ENCODE measurements at regions not wholly inside any gene's neighbourhood (a gene's known extent, or its start where the extent isn't known, plus 50 kb on each side); places are given as distances from the start of the nearest gene placed in this dataset.

- H3K9me3 Mint-ChIP-seq (ENCODE audit: unreplicated experiment), result no peaks in the 10 kb centered on the region
- H3K36me3 Mint-ChIP-seq (ENCODE audit: unreplicated experiment), result no peaks in the 10 kb centered on the region
- H3K27me3 Mint-ChIP-seq (ENCODE audit: unreplicated experiment), result no peaks in the 10 kb centered on the region
- peaks cover 4% of the 10 kb centered on the region for H3K4me1 Mint-ChIP-seq (ENCODE audit: low read depth, unreplicated experiment)
- TF ChIP-seq CTCF (IDR thresholded peaks at IDR 0.05; ENCODE audit: partially characterized antibody, unreplicated experiment), result no peak
- no peak for DNase-seq
- no peak overlapping the region for H3K4me3 Mint-ChIP-seq (ENCODE audit: unreplicated experiment)
- no peak overlapping the region for H3K27ac Mint-ChIP-seq (ENCODE audit: unreplicated experiment)
These were observed 731.6 kb upstream of the PTBP2 start for GRCh38 chr1:95990033-95990432.

- Mint-ChIP-seq H3K4me1 (ENCODE audit: low read depth, unreplicated experiment) (peaks cover 5% of the 10 kb centered on the region), H3K27ac (ENCODE audit: unreplicated experiment) (no peak overlapping the region), H3K27me3 (ENCODE audit: unreplicated experiment) (no peaks in the 10 kb centered on the region), H3K9me3 (ENCODE audit: unreplicated experiment) (no peaks in the 10 kb centered on the region), H3K36me3 (ENCODE audit: unreplicated experiment) (no peaks in the 10 kb centered on the region), H3K4me3 (ENCODE audit: unreplicated experiment) (no peak overlapping the region)
- no peak for TF ChIP-seq CTCF (IDR thresholded peaks at IDR 0.05; ENCODE audit: partially characterized antibody, unreplicated experiment)
- DNase-seq, result no peak
These were observed 729.6 kb upstream of the PTBP2 start for GRCh38 chr1:95991787-95992520.

GRCh38 chr1:95994643-95995042 is 726.9 kb upstream of the PTBP2 start:
- TF ChIP-seq CTCF (IDR thresholded peaks at IDR 0.05; ENCODE audit: partially characterized antibody, unreplicated experiment), result no peak
- H3K36me3 Mint-ChIP-seq (ENCODE audit: unreplicated experiment), result no peaks in the 10 kb centered on the region
- DNase-seq, result no peak
- H3K27ac Mint-ChIP-seq (ENCODE audit: unreplicated experiment), result no peak overlapping the region
- no peaks in the 10 kb centered on the region for H3K9me3 Mint-ChIP-seq (ENCODE audit: unreplicated experiment)
- peaks cover 5% of the 10 kb centered on the region for H3K4me1 Mint-ChIP-seq (ENCODE audit: low read depth, unreplicated experiment)
- no peak overlapping the region for H3K4me3 Mint-ChIP-seq (ENCODE audit: unreplicated experiment)
- no peaks in the 10 kb centered on the region for H3K27me3 Mint-ChIP-seq (ENCODE audit: unreplicated experiment)

- Mint-ChIP-seq H3K4me3 (ENCODE audit: unreplicated experiment) (no peak overlapping the region), H3K36me3 (ENCODE audit: unreplicated experiment) (no peaks in the 10 kb centered on the region), H3K27me3 (ENCODE audit: unreplicated experiment) (no peaks in the 10 kb centered on the region), H3K4me1 (ENCODE audit: low read depth, unreplicated experiment) (no peaks in the 10 kb centered on the region), H3K9me3 (ENCODE audit: unreplicated experiment) (no peaks in the 10 kb centered on the region), H3K27ac (ENCODE audit: unreplicated experiment) (no peak overlapping the region)
- TF ChIP-seq CTCF (IDR thresholded peaks at IDR 0.05; ENCODE audit: partially characterized antibody, unreplicated experiment), result no peak
- no peak for DNase-seq
These were observed 719.4 kb upstream of the PTBP2 start for GRCh38 chr1:96002201-96002600.
